NB4 (cell line): ENCODE measurements at regions not wholly inside any gene's neighbourhood (a gene's known extent, or its start where the extent isn't known, plus 50 kb on each side); places are given as distances from the start of the nearest gene placed in this dataset.

Experiments used
- CTCF ChIP-seq: IDR thresholded peaks from one replicate; pipeline ENCODE4 v1.5.1; 2012; ENCODE audit warnings: low read depth, low read length
- MAX ChIP-seq: IDR thresholded peaks from 2 replicates; pipeline ENCODE4 v1.6.1; 2011; ENCODE audit warnings: low read depth, low read length

- TF ChIP-seq CTCF: no peak
- no peak for TF ChIP-seq MAX
Measured at GRCh38 chr7:69422574-69422985, 175.7 kb upstream of the AUTS2 start.
